HCT116 (cell line): ENCODE measurements at regions not wholly inside any gene's neighbourhood (a gene's known extent, or its start where the extent isn't known, plus 50 kb on each side); places are given as distances from the start of the nearest gene placed in this dataset.

Experiments used
- ATAC-seq: fragments of 200-7000 bp; cut with Tn5 transposase; 2 replicates; pipeline ENCODE4 v1.9.1; 2020; ENCODE audit warnings: mild to moderate bottlenecking, moderate library complexity
- BruUV-seq: library from RNA; stranded (reverse); fragments of 400-500 nt; replicated peaks from 2 replicates; lab custom pipeline; 2021; lab: Mats Ljungman, UMichigan
- CTCF ChIA-PET: fragments of 300-600 bp; sonication (Branson Sonifier 250); formaldehyde crosslinking; loops from one replicate; lab custom pipeline; 2021; ENCODE audit warnings: antibody characterized with exemption; lab: Charles Lee
- POLR2A ChIA-PET: fragments of 300-600, 350-600 bp; sonication (Branson Sonifier 250); formaldehyde crosslinking; loops from one replicate; lab custom pipeline; 2021; ENCODE audit warnings: antibody characterized with exemption; lab: Charles Lee
- RAD21 ChIA-PET, 2 experiments: fragments of 300-600 bp; sonication (Branson Sonifier 250); formaldehyde crosslinking; loops; one replicate each; lab custom pipeline; 2023; ENCODE audit warnings: low total read pairs in 2 of 2; ENCODE audit not compliant: uncharacterized antibody in 2 of 2, unreplicated experiment in 2 of 2, low non-redundant PET in 1 of 2; lab: Charles Lee
- DNase-seq: peaks from one replicate; pipeline ENCODE4 v3.0.0-alpha.2; 2010; ENCODE audit warnings: low read depth, low spot score
- H2AFZ ChIP-seq: fragments of 200-600 bp; shearing (Covaris generic), sonication (generic); 2 replicates; pipeline ENCODE4 v1.6.1; 2017; ENCODE audit warnings: low read depth, mixed run types, mixed read lengths, antibody characterized with exemption, low read length; ENCODE audit not compliant: poor library complexity, severe bottlenecking
- H3K27ac ChIP-seq: 2 replicates; pipeline ENCODE4 v1.5.1; 2012; ENCODE audit warnings: low read depth, low read length
- H3K27me3 ChIP-seq: fragments of 200-600 bp; sonication (generic); 2 replicates; pipeline ENCODE4 v1.6.1; 2016; ENCODE audit warnings: mixed run types, low read length, mixed read lengths; ENCODE audit not compliant: insufficient read depth
- H3K36me3 ChIP-seq, 2 experiments: fragments of 200-500 bp in 1 of 2; fragments of 200-600 bp in 1 of 2; sonication (Bioruptor generic) in 1 of 2; sonication (generic) in 1 of 2; 2 replicates each; pipeline versions ENCODE4 v1.5.1 to v1.6.1; 2014 to 2016; ENCODE audit warnings: low read length in 2 of 2, inconsistent platforms in 1 of 2, mixed read lengths in 1 of 2, mixed run types in 1 of 2; ENCODE audit not compliant: insufficient read depth in 2 of 2, control insufficient read depth in 1 of 2
- H3K4me1 ChIP-seq, 2 experiments: fragments of 200-600 bp in 1 of 2; sonication (generic) in 1 of 2; 2 replicates each; pipeline versions ENCODE4 v1.5.1 to v1.6.1; 2012 to 2017; ENCODE audit warnings: low read length in 2 of 2, inconsistent platforms in 1 of 2, mild to moderate bottlenecking in 1 of 2, mixed read lengths in 1 of 2, mixed run types in 1 of 2, moderate library complexity in 1 of 2; ENCODE audit not compliant: insufficient read depth in 2 of 2, control insufficient read depth in 1 of 2
- H3K4me2 ChIP-seq: fragments of 200-600 bp; sonication (generic); 2 replicates; pipeline ENCODE4 v1.6.1; 2017; ENCODE audit warnings: mixed run types, low read length, mixed read lengths
- H3K4me3 ChIP-seq, 2 experiments: fragments of 200-600 bp in 1 of 2; sonication (generic) in 1 of 2; replicated peaks in 1 of 2; 2 replicates each; pipeline ENCODE4 v1.5.1; 2011 to 2016; ENCODE audit warnings: low read length in 2 of 2, control low read depth in 1 of 2, low read depth in 1 of 2, mild to moderate bottlenecking in 1 of 2, mixed read lengths in 1 of 2, mixed run types in 1 of 2
- H3K79me2 ChIP-seq: fragments of 200-600 bp; sonication (generic); 2 replicates; pipeline ENCODE4 v1.6.1; 2017; ENCODE audit warnings: mild to moderate bottlenecking, mixed run types, low read length, moderate library complexity, mixed read lengths; ENCODE audit not compliant: insufficient read depth
- H3K9ac ChIP-seq: fragments of 200-600 bp; sonication (generic); 2 replicates; pipeline ENCODE4 v1.6.1; 2016; ENCODE audit warnings: low read length, mixed read lengths
- H3K9me2 ChIP-seq: fragments of 200-600 bp; sonication (generic), shearing (Covaris generic); 2 replicates; pipeline ENCODE4 v1.6.1; 2017; ENCODE audit warnings: mixed run types, mild to moderate bottlenecking, moderate library complexity; ENCODE audit not compliant: insufficient read depth
- H3K9me3 ChIP-seq, 2 experiments: fragments of 200-500 bp in 1 of 2; fragments of 200-600 bp in 1 of 2; sonication (Bioruptor generic) in 1 of 2; sonication (generic) in 1 of 2; 2 replicates each; pipeline ENCODE4 v1.6.1; 2014 to 2017; ENCODE audit warnings: low read length in 2 of 2, mixed read lengths in 2 of 2, inconsistent platforms in 1 of 2, low read depth in 1 of 2, mild to moderate bottlenecking in 1 of 2, mixed run types in 1 of 2, moderate library complexity in 1 of 2; ENCODE audit not compliant: control insufficient read depth in 1 of 2, insufficient read depth in 1 of 2
- H4K20me1 ChIP-seq: fragments of 200-600 bp; sonication (generic), shearing (Covaris generic); 2 replicates; pipeline ENCODE4 v1.6.1; 2017; ENCODE audit warnings: mixed run types, mild to moderate bottlenecking, moderate library complexity; ENCODE audit not compliant: insufficient read depth
- CBX3 ChIP-seq: IDR thresholded peaks from 2 replicates; pipeline ENCODE4 v1.6.1; 2012; ENCODE audit warnings: low read depth
- CTCF ChIP-seq, 3 experiments: fragments of 200-600 bp in 1 of 3; sonication (generic) in 1 of 3; IDR thresholded peaks in 2 of 3; conservative IDR thresholded peaks in 1 of 3; 2 replicates each; pipeline ENCODE4 v1.5.1; 2012 to 2017; ENCODE audit warnings: low read depth in 2 of 3, low read length in 2 of 3, antibody characterized with exemption in 1 of 3, borderline replicate concordance in 1 of 3, control low read depth in 1 of 3, mild to moderate bottlenecking in 1 of 3, mixed read lengths in 1 of 3, mixed run types in 1 of 3, moderate library complexity in 1 of 3; ENCODE audit not compliant: insufficient read depth in 1 of 3
- EZH2 ChIP-seq: fragments of 200-600 bp; sonication (generic); IDR thresholded peaks from 2 replicates; pipeline ENCODE4 v1.6.1; 2017; ENCODE audit warnings: antibody characterized with exemption, mixed run types
- EZH2phosphoT487 ChIP-seq: fragments of 200-600 bp; IDR thresholded peaks from 2 replicates; pipeline ENCODE4 v1.6.1; 2018; ENCODE audit warnings: antibody characterized with exemption, borderline replicate concordance
- FOSL1 ChIP-seq: IDR thresholded peaks from 2 replicates; pipeline ENCODE4 v1.6.1; 2012; ENCODE audit warnings: low read depth
- JUND ChIP-seq: IDR thresholded peaks from 2 replicates; pipeline ENCODE4 v1.6.1; 2012
- MAX ChIP-seq: IDR thresholded peaks from 2 replicates; pipeline ENCODE4 v1.6.1; 2012
- POLR2A ChIP-seq: IDR thresholded peaks from 2 replicates; pipeline ENCODE4 v1.7.0; 2011; ENCODE audit warnings: borderline replicate concordance; ENCODE audit not compliant: insufficient read depth, insufficient read length; ENCODE audit errors: extremely low read depth
- REST ChIP-seq: IDR thresholded peaks from 2 replicates; pipeline ENCODE4 v1.6.1; 2012; ENCODE audit warnings: low read depth
- SP1 ChIP-seq: IDR thresholded peaks from 2 replicates; pipeline ENCODE4 v1.6.1; 2012; ENCODE audit warnings: low read depth
- SRF ChIP-seq: IDR thresholded peaks from 2 replicates; pipeline ENCODE4 v1.6.1; 2012; ENCODE audit warnings: low read depth
- TCF7L2 ChIP-seq: IDR thresholded peaks from 2 replicates; pipeline ENCODE4 v1.7.0; 2011; ENCODE audit warnings: borderline replicate concordance, inconsistent platforms; ENCODE audit not compliant: insufficient read depth, insufficient read length; ENCODE audit errors: extremely low read depth
- ZBTB33 ChIP-seq: IDR thresholded peaks from 2 replicates; pipeline ENCODE4 v1.6.1; 2011; ENCODE audit warnings: mild to moderate bottlenecking, low read length, moderate library complexity; ENCODE audit not compliant: insufficient replicate concordance; ENCODE audit errors: extremely low read depth
- ZNF274 ChIP-seq: fragments of 200-500 bp; sonication (Bioruptor generic); IDR thresholded peaks from 2 replicates; pipeline ENCODE4 v1.6.1; 2014; ENCODE audit warnings: mild to moderate bottlenecking, low read depth, low read length, inconsistent platforms
- intact Hi-C: fragments of 100-400 bp; cut with micrococcal nuclease; formaldehyde crosslinking; loops from 2 replicates; pipeline ENCODE4 v1.10.0; 2022

- CTCF ChIA-PET = no interaction called here
- no peaks in the 10 kb centered on the region for H4K20me1 ChIP-seq
- no peaks in the 10 kb centered on the region for H3K9me2 ChIP-seq
- no peaks in the 10 kb centered on the region for H3K9me3 ChIP-seq
- H3K27me3 ChIP-seq = peaks cover 2% of the 10 kb centered on the region; the same call in 1 of the 2 replicates
- no peaks in the 10 kb centered on the region for H3K4me1 ChIP-seq
- no peak for ATAC-seq
- no peak overlapping the region for H3K9ac ChIP-seq
- BruUV-seq = no TSS peak
- POLR2A ChIA-PET = no interaction called here
- TF ChIP-seq SP1 (no peak), EZH2 (no peak), MAX (no peak), CBX3 (no peak), TCF7L2 (no peak), FOSL1 (no peak), EZH2phosphoT487 (no peak), SRF (no peak), CTCF (IDR thresholded peaks at IDR 0.05 in 2 of 3, conservative IDR thresholded peaks at IDR 0.05 in 1 of 3; ENCODE audit: borderline replicate concordance in 1 of 3, insufficient read depth in 1 of 3, low read depth in 2 of 3, low read length in 2 of 3) (no peak), JUND (no peak)
- no peaks in the 10 kb centered on the region for H3K36me3 ChIP-seq
- intact Hi-C loops = no loop called here
- H3K4me3 ChIP-seq = no peak overlapping the region
- no peaks in the 10 kb centered on the region for H3K79me2 ChIP-seq
- no peak for DNase-seq
- H3K27ac ChIP-seq = no peak overlapping the region
- no peak overlapping the region for H2AFZ ChIP-seq
- RAD21 ChIA-PET = no interaction called here
- H3K4me2 ChIP-seq = no peak overlapping the region
Observed at GRCh38 chr9:85443190-85443598, 298.6 kb downstream of the AGTPBP1 start.

GRCh38 chr9:85439791-85440190 is 302.0 kb downstream of the AGTPBP1 start:
- H3K4me1 ChIP-seq = no peaks in the 10 kb centered on the region
- H3K79me2 ChIP-seq = no peaks in the 10 kb centered on the region
- H3K4me2 ChIP-seq = no peak overlapping the region
- ATAC-seq = no peak
- RAD21 ChIA-PET = no interaction called here
- intact Hi-C loops = no loop called here
- H3K9me2 ChIP-seq = no peaks in the 10 kb centered on the region
- POLR2A ChIA-PET = no interaction called here
- H3K27ac ChIP-seq = no peak overlapping the region
- BruUV-seq = no TSS peak
- no peaks in the 10 kb centered on the region for H3K9me3 ChIP-seq
- H3K4me3 ChIP-seq = no peak overlapping the region
- DNase-seq = no peak
- H3K27me3 ChIP-seq = peaks cover 11% of the 10 kb centered on the region
- no peak overlapping the region for H3K9ac ChIP-seq
- H2AFZ ChIP-seq = no peak overlapping the region
- H4K20me1 ChIP-seq = no peaks in the 10 kb centered on the region
- CTCF ChIA-PET = no interaction called here
- H3K36me3 ChIP-seq = no peaks in the 10 kb centered on the region
- no peak for TF ChIP-seq ZNF274
- TF ChIP-seq MAX = no peak
- TF ChIP-seq REST = no peak
- no peak for TF ChIP-seq ZBTB33
- no peak for TF ChIP-seq POLR2A
